Fibroblast of the aortic adventitia (primary cell): ENCODE measurements at regions not wholly inside any gene's neighbourhood (a gene's known extent, or its start where the extent isn't known, plus 50 kb on each side); places are given as distances from the start of the nearest gene placed in this dataset.

ENCODE experiments used
- DNase-seq: peaks from one replicate; pipeline ENCODE4 v3.0.0-alpha.2; 2010; ENCODE audit warnings: low read depth
- H3K4me3 ChIP-seq: 2 replicates; pipeline ENCODE4 v1.5.1; 2011; ENCODE audit warnings: low read depth, mild to moderate bottlenecking, control low read depth, low read length, moderate library complexity
- TF ChIP-seq, protein P1 (sequence below): IDR thresholded peaks from 2 replicates; pipeline ENCODE4 v1.5.1; 2011; ENCODE audit warnings: mild to moderate bottlenecking, low read length, control low read depth, inconsistent platforms; ENCODE audit not compliant: insufficient read depth

DNA sequence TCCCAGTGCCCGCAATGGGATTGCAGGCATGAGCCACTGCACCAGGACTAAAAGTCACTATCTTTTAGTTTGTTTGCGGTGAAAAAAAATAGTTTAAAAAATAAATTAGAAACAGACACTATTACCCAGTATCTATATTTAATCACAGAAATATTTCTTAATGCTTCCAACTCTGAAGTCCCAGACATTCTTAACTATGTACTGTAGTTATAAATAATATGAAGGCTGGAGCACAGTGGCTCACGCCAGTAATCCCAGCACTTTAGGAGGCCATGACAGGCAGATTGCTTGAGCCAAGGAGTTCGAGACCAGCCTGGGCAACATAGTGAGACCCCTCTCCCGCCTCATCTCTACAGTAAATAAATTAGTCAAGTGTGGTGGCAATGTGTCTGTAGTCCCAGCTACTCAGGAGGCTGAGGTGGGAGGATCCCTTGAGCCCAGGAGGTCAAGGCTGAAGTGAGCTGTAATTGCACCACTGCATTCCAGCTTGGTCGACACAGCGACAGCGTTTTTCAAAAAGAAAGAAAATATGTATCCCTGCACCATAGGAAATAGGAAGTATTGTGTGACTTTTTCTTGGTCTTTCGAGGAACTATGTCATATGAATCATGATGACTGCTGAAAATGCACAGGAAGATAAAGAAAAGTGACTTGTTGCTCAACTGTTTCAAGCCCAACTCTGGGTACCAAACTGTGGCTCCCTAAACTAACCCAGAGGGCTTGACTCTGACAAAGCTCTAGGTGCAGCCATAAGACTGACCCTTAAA lies 74.9 kb upstream of the STEAP1B start:
- DNase-seq, result peak; percentile 68
- TF ChIP-seq, protein P1, sequence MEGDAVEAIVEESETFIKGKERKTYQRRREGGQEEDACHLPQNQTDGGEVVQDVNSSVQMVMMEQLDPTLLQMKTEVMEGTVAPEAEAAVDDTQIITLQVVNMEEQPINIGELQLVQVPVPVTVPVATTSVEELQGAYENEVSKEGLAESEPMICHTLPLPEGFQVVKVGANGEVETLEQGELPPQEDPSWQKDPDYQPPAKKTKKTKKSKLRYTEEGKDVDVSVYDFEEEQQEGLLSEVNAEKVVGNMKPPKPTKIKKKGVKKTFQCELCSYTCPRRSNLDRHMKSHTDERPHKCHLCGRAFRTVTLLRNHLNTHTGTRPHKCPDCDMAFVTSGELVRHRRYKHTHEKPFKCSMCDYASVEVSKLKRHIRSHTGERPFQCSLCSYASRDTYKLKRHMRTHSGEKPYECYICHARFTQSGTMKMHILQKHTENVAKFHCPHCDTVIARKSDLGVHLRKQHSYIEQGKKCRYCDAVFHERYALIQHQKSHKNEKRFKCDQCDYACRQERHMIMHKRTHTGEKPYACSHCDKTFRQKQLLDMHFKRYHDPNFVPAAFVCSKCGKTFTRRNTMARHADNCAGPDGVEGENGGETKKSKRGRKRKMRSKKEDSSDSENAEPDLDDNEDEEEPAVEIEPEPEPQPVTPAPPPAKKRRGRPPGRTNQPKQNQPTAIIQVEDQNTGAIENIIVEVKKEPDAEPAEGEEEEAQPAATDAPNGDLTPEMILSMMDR, result no peak
- no peak overlapping the region for H3K4me3 ChIP-seq

DNA sequence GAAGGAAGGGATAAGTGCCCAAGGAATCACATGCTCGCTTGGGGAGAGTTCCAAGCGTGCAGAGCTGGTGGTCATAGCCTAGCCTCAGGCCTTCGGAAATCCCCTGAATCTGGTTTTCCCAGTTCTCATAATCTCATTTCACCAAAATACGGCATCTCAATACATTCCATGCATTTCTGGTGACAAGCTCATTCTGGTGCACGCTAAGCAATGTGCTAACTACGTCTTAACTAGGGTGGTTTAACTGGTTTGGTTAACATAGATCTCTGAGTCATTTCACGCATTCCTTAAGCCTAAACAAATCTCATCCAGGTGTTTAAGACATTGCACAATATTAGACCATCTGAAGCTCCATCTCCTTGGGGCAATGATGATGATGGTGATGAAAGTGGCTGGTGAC lies 72.9 kb upstream of the STEAP1B start:
- TF ChIP-seq, protein P1, result no peak
- H3K4me3 ChIP-seq, result no peak overlapping the region
- peak; percentile 60 for DNase-seq

DNA sequence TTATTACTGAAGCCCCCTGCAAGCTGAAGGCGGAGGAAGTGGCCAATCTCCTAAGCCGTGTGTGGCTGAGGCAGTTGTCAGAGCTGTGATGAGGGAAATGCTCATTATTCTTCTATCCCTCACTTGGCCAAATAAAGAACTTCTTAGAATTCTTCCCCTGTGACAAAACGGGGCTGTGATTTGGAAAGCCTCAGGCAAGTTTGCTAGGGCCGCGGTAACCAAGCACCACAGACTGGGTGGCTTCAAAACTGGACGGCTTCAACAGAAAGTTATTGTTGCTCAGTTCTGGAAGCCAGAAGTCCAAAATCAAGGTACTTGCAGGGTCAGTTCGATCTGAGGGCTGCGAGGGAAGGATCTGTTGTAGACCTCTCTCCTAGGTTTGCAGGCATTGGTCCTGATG lies 72.3 kb upstream of the STEAP1B start:
- no peak overlapping the region for H3K4me3 ChIP-seq
- DNase-seq, result peak; percentile 60
- TF ChIP-seq, protein P1, result no peak

DNA sequence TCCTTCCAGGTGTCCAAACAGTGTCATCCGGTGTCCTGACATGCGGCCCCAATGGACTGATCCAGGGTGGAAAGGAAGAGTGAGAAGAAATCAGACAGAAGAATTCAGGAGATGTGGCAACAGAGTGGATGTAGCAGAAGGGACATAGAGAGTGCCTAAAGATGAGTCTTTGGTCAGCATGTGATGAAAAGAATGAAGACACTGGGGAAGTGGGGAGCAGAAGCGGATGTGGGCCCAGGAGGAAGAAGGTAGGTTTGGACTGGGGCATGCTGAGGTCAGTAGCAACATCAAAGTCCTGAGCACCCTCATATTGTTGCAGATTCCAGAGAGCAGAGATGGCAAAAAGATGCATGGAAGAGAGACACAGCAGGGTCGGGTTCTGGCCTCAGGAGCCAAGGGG lies 71.8 kb upstream of the STEAP1B start:
- no peak overlapping the region for H3K4me3 ChIP-seq
- TF ChIP-seq, protein P1, result no peak
- no peak for DNase-seq

DNA sequence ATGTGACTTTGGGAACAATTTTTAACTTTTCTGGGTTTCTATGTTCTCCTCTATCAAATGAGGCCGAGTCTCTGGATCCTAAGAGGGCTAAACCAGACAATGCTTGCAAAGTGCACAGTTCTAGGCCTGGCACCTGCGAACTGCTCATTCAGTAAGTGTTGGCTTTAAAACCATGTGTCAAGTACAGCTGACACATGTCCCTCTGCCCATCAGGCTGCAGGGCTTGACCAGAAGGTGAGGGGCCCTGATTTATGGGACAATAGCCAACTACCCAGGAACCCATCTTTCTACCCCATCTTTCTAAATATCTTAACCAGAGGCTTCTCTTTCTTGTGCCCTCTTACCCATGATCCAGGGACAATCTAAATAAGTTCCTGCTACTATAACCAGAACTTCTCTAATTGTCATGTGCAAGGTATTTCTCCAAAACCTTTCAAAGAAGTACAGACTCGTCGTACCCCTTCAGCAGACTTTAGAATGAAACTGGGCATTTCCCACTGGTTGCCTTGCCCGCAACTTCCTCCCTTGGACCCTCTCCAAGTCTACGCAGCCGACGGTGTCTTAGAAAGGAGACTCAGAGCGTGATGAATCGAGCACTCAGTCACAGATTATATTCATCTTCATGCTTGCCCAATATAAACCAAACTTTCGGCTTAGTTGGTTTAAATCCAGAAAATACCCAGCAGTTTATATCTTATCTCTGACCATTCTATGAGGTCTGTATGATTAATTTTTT lies 69.8 kb upstream of the STEAP1B start:
- no peak overlapping the region for H3K4me3 ChIP-seq
- DNase-seq, result peak; percentile 89
- TF ChIP-seq, protein P1, result no peak

DNA sequence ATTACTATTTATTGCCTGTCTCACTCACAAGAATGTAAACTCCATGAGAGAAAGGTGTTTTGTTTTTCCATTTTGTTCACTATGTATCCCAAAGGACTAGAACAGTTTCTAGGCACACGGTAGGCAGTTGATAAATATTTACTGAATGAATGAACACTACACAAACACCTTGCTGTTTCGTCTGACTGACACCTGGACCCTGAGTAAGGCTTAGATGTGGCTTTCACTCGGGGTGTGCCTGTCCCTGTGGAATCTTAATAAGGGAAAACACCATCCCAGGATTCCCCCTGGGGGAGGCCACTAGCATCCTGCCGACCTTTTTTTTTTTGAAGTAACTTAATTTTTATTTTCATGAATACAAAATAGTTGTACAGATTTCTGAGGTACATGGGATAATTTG lies 66.6 kb upstream of the STEAP1B start:
- TF ChIP-seq, protein P1, result no peak
- no peak overlapping the region for H3K4me3 ChIP-seq
- DNase-seq, result no peak
